Type B pancreatic cell (in vitro differentiated cells): ENCODE measurements at regions not wholly inside any gene's neighbourhood (a gene's known extent, or its start where the extent isn't known, plus 50 kb on each side); places are given as distances from the start of the nearest gene placed in this dataset.

Source experiments
- DNase-seq: peaks from one replicate; pipeline ENCODE4 v3.0.0; 2021; ENCODE audit warnings: mixed read lengths; ENCODE audit not compliant: unreplicated experiment; ENCODE audit errors: extremely low spot score
- H3K27ac Mint-ChIP-seq: 2 replicates; pipeline ENCODE4 v1.8.0; 2021; ENCODE audit warnings: mild to moderate bottlenecking, mixed read lengths
- H3K27me3 Mint-ChIP-seq: 2 replicates; pipeline ENCODE4 v1.8.0; 2021; ENCODE audit warnings: mixed read lengths
- H3K36me3 Mint-ChIP-seq: 2 replicates; pipeline ENCODE4 v1.8.0; 2021; ENCODE audit warnings: mixed read lengths
- H3K4me1 Mint-ChIP-seq: one replicate; pipeline ENCODE4 v1.8.0; 2021; ENCODE audit warnings: mixed read lengths; ENCODE audit not compliant: unreplicated experiment
- H3K4me3 Mint-ChIP-seq: 2 replicates; pipeline ENCODE4 v1.8.0; 2021; ENCODE audit warnings: mild to moderate bottlenecking, mixed read lengths
- H3K9me3 Mint-ChIP-seq: 2 replicates; pipeline ENCODE4 v1.8.0; 2021; ENCODE audit warnings: mixed read lengths
- TF ChIP-seq, protein P1 (sequence below): fragments of 200-600 bp; sonication (generic); conservative IDR thresholded peaks from 2 replicates; pipeline ENCODE4 v1.5.0; 2021; ENCODE audit warnings: antibody characterized with exemption, mild to moderate bottlenecking

DNA sequence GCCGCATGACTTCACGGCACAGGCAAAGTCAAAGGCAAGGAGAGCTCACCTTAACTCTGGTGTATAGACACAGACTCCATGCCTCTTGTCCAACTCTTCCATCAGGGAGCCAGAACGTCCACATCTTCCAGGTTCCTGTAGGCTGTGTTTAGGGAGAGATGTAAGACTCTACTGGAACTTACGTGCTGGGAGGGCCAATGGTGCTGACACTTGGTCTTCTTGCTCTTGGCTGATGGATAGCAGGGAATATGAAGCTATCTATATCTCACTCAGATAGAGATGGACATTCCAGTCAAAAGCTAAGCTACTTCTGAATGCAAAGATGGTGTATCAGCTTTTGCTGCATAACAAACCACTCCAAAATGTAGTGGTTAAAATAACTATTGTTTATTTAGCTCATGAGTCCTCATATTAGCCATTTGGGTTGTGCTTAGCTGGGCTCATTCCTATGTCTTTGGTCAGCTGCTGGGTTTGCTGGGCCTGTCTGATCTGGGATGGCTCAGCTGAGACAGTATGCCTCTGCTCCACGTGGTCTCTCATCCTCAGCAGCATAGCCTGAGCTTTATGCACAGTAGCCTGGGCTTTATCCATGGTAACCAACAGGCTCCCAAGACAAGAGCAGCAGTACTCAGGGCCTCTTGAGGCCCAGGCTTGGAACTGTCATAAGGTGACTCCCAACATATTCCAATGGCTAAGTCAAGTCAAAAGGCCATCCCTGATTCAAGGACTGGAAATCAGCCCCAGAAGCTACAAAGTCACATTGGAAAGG, 111.6 kb downstream of the SNX5 start:
- Mint-ChIP-seq H3K4me3 (no peak overlapping the region), H3K27me3 (peaks cover 2% of the 10 kb centered on the region), H3K27ac (no peak overlapping the region), H3K9me3 (no peaks in the 10 kb centered on the region), H3K4me1 (peaks cover 11% of the 10 kb centered on the region), H3K36me3 (no peaks in the 10 kb centered on the region)
- TF ChIP-seq, protein P1, sequence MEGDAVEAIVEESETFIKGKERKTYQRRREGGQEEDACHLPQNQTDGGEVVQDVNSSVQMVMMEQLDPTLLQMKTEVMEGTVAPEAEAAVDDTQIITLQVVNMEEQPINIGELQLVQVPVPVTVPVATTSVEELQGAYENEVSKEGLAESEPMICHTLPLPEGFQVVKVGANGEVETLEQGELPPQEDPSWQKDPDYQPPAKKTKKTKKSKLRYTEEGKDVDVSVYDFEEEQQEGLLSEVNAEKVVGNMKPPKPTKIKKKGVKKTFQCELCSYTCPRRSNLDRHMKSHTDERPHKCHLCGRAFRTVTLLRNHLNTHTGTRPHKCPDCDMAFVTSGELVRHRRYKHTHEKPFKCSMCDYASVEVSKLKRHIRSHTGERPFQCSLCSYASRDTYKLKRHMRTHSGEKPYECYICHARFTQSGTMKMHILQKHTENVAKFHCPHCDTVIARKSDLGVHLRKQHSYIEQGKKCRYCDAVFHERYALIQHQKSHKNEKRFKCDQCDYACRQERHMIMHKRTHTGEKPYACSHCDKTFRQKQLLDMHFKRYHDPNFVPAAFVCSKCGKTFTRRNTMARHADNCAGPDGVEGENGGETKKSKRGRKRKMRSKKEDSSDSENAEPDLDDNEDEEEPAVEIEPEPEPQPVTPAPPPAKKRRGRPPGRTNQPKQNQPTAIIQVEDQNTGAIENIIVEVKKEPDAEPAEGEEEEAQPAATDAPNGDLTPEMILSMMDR, result no peak
- no peak for DNase-seq

DNA sequence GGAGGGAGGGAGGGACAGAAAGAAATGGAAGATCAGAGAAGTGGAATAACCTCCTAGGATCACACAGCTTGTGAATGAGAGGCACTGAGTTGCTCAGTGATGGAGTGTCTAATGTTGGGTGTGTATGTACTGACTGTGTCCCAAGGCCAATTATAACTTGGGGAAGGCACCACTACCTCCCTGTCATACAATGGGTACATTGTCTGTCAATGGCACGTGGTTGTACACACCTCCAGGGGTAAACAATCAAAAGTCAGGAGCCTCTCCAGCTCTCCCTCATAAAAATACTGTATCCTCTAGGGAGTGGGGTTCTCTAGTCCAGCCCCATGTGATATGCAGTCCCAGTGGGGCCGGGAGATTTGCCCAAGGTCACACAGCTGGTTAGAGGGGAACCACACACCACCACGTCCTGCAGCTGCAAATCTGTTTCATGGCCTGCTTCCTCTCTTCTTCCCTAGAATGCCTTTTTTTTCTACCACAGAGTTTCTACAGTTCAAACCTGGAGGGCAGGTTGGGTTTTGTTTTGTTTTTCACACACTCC, 112.5 kb downstream of the SNX5 start:
- peak overlapping the region; percentile 31 for H3K27ac Mint-ChIP-seq
- H3K9me3 Mint-ChIP-seq, result no peaks in the 10 kb centered on the region
- H3K4me1 Mint-ChIP-seq, result peaks cover 11% of the 10 kb centered on the region
- TF ChIP-seq, protein P1, result no peak
- H3K36me3 Mint-ChIP-seq, result no peaks in the 10 kb centered on the region
- DNase-seq, result no peak
- H3K27me3 Mint-ChIP-seq, result no peaks in the 10 kb centered on the region
- no peak overlapping the region for H3K4me3 Mint-ChIP-seq

DNA sequence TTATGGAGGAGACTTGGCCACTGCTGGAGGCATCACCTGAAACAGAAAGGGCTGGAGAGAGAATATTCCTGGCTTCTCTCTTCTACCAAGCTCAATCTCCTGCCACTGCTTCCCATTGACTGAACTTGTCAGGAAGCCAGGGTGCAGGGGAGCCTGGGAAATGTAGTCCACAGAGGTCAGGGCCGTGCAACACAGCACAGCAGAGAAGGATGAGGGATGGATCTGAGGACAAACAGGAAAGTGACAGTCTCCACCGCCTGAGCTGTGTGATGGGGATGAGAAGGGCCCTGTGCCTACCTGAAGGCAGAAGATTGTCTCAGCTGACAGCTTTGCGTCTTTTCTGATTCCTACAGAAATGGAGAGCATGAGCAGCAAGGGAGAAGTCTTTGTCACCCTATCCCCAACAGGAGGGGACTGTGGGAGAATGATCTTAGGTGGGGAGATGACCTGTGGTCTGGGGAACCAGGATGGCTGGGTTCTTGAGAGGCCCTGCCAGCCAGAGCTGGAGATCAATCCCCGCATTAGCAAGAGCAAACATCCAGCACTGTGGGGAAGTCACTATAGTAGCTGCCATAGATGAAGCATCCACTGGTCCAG, 114.2 kb downstream of the SNX5 start:
- H3K9me3 Mint-ChIP-seq, result peaks cover 2% of the 10 kb centered on the region
- peak overlapping the region; percentile 44 for H3K27ac Mint-ChIP-seq
- TF ChIP-seq, protein P1, result no peak
- H3K27me3 Mint-ChIP-seq, result no peaks in the 10 kb centered on the region
- no peaks in the 10 kb centered on the region for H3K36me3 Mint-ChIP-seq
- no peak overlapping the region for H3K4me3 Mint-ChIP-seq
- no peak for DNase-seq
- peaks cover 11% of the 10 kb centered on the region for H3K4me1 Mint-ChIP-seq

DNA sequence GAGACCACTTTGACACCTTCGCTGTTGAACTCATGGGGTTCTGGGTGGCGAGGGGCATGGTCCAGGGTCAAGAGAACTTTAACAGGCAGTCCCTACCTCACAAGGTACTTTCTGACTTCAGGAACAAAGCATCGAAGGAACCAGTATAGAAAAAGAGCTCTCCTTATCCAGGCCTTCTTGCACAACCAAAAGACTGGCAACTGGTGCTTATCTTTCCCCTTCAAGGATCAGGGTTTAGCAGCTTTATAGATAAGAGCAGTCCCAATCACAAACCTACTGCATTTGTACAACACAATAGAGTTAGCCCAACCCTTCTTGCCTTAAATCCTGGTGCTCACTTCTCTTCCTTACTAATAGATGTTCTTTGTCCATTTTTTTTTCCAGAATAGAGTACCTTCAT, 116.3 kb downstream of the SNX5 start:
- H3K4me3 Mint-ChIP-seq, result no peak overlapping the region
- no peak overlapping the region for H3K27ac Mint-ChIP-seq
- DNase-seq, result no peak
- TF ChIP-seq, protein P1, result no peak
- no peaks in the 10 kb centered on the region for H3K27me3 Mint-ChIP-seq
- H3K4me1 Mint-ChIP-seq, result peaks cover 11% of the 10 kb centered on the region
- no peaks in the 10 kb centered on the region for H3K36me3 Mint-ChIP-seq
- peaks cover 4% of the 10 kb centered on the region for H3K9me3 Mint-ChIP-seq

DNA sequence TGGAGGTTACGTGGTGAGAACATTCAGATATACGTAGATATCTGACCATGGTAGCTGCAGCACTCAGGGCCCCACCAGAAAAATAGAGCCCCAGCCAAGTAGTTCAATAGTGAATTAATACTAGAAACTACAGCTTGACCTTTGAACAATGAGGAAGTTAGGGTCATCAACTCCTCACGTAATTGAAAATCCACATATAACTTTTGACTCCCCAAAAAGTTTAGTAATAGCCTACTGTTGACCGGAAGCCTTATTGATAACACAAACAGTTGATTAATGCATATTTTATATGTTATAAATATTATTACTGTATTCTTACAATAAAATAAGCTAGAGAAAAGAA, 117.9 kb downstream of the SNX5 start:
- no peaks in the 10 kb centered on the region for H3K36me3 Mint-ChIP-seq
- TF ChIP-seq, protein P1, result no peak
- H3K27me3 Mint-ChIP-seq, result no peaks in the 10 kb centered on the region
- H3K27ac Mint-ChIP-seq, result no peak overlapping the region
- DNase-seq, result no peak
- no peak overlapping the region for H3K4me3 Mint-ChIP-seq
- H3K9me3 Mint-ChIP-seq, result peaks cover 4% of the 10 kb centered on the region
- H3K4me1 Mint-ChIP-seq, result peaks cover 21% of the 10 kb centered on the region
